Endothelial cell of umbilical vein (primary cell): ENCODE measurements at regions not wholly inside any gene's neighbourhood (a gene's known extent, or its start where the extent isn't known, plus 50 kb on each side); places are given as distances from the start of the nearest gene placed in this dataset.

Experiments used
- BruUV-seq: library from RNA; stranded (reverse); fragments of 400-500 nt; replicated peaks from 2 replicates; lab custom pipeline; 2021; lab: Mats Ljungman, UMichigan
- CTCF ChIA-PET: fragments of 300-600, 350-600 bp; sonication (Branson Sonifier 250); formaldehyde crosslinking; loops from one replicate; lab custom pipeline; 2021; ENCODE audit warnings: antibody characterized with exemption, inconsistent platforms; lab: Charles Lee
- POLR2A ChIA-PET: fragments of 300-600, 350-600 bp; sonication (Branson Sonifier 250); formaldehyde crosslinking; loops from one replicate; lab custom pipeline; 2021; ENCODE audit warnings: antibody characterized with exemption, inconsistent platforms; lab: Charles Lee
- DNase-seq: peaks from one replicate; pipeline ENCODE4 v3.0.0-alpha.2; 2011; ENCODE audit warnings: low read depth, low spot score
- FAIRE-seq: peaks from 2 replicates; lab custom pipeline; 2011; peaks lifted over from hg19 to GRCh38; lab: Jason Lieb, UNC
- H2AFZ ChIP-seq: 2 replicates; pipeline ENCODE4 v1.6.0; 2012; ENCODE audit warnings: low read depth, low read length, control low read depth, inconsistent platforms
- H3K27ac ChIP-seq: 2 replicates; pipeline ENCODE4 v1.5.1; 2011; ENCODE audit warnings: low read depth, mild to moderate bottlenecking, control low read depth, low read length, moderate library complexity; ENCODE audit not compliant: insufficient read depth
- H3K27me3 ChIP-seq, 2 experiments: 2 replicates each; pipeline versions ENCODE4 v1.6.0 to v1.6.1; 2011; ENCODE audit warnings: low read length in 2 of 2, mixed read lengths in 1 of 2; ENCODE audit not compliant: control insufficient read depth in 2 of 2, insufficient read depth in 2 of 2
- H3K36me3 ChIP-seq, 2 experiments: 2 replicates in 1 of 2; 3 replicates in 1 of 2; pipeline ENCODE4 v1.5.1; 2011; ENCODE audit warnings: low read length in 2 of 2, mild to moderate bottlenecking in 1 of 2, moderate library complexity in 1 of 2; ENCODE audit not compliant: control insufficient read depth in 2 of 2, insufficient read depth in 2 of 2; ENCODE audit errors: extremely low read depth in 1 of 2
- H3K4me1 ChIP-seq: 3 replicates; pipeline ENCODE4 v1.5.1; 2011; ENCODE audit warnings: mild to moderate bottlenecking, low read length; ENCODE audit not compliant: control insufficient read depth, insufficient read depth; ENCODE audit errors: extremely low read depth
- H3K4me2 ChIP-seq: 2 replicates; pipeline ENCODE4 v1.6.1; 2011; ENCODE audit warnings: low read length, control low read depth, mixed read lengths; ENCODE audit not compliant: insufficient read depth
- H3K4me3 ChIP-seq, 3 experiments: fragments of 200-600 bp in 1 of 3; sonication (generic), shearing (Covaris generic) in 1 of 3; replicated peaks in 1 of 3; 2 replicates each; pipeline ENCODE4 v1.5.1; 2011 to 2016; ENCODE audit warnings: control low read depth in 3 of 3, low read length in 3 of 3, mild to moderate bottlenecking in 2 of 3, inconsistent platforms in 1 of 3, low read depth in 1 of 3, moderate library complexity in 1 of 3; ENCODE audit not compliant: insufficient read depth in 1 of 3
- H3K79me2 ChIP-seq: 2 replicates; pipeline ENCODE4 v1.6.0; 2012; ENCODE audit warnings: low read length, inconsistent platforms; ENCODE audit not compliant: control insufficient read depth, insufficient read depth
- H3K9ac ChIP-seq: replicated peaks from 2 replicates; pipeline ENCODE3; 2011; ENCODE audit warnings: low read length, control low read depth; ENCODE audit not compliant: insufficient read depth; ENCODE audit errors: extremely low read depth
- H3K9me1 ChIP-seq: replicated peaks from 3 replicates; pipeline ENCODE4 v1.6.0; 2011; ENCODE audit warnings: mild to moderate bottlenecking, low read length; ENCODE audit not compliant: control insufficient read depth, insufficient read depth; ENCODE audit errors: extremely low read depth
- H3K9me3 ChIP-seq: replicated peaks from 2 replicates; pipeline ENCODE4 v1.5.1; 2012; ENCODE audit warnings: low read length, inconsistent platforms; ENCODE audit not compliant: control insufficient read depth, insufficient read depth
- H4K20me1 ChIP-seq: replicated peaks from 2 replicates; pipeline ENCODE3; 2011; ENCODE audit warnings: mild to moderate bottlenecking, low read length; ENCODE audit not compliant: control insufficient read depth, insufficient read depth; ENCODE audit errors: extremely low read depth
- CTCF ChIP-seq, 2 donors: IDR thresholded peaks; 1 replicate in 1 of 2; 2 replicates in 1 of 2; pipeline ENCODE4 v1.5.1; 2011; ENCODE audit warnings: low read length in 2 of 2, mild to moderate bottlenecking in 2 of 2, moderate library complexity in 2 of 2, control low read depth in 1 of 2, inconsistent platforms in 1 of 2, low read depth in 1 of 2; ENCODE audit not compliant: insufficient read depth in 1 of 2; ENCODE audit errors: extremely low read depth in 1 of 2
- EZH2 ChIP-seq: IDR thresholded peaks from 2 replicates; pipeline ENCODE4 v1.6.1; 2012; ENCODE audit warnings: borderline replicate concordance, low read depth, mild to moderate bottlenecking, moderate library complexity, low read length, inconsistent platforms; ENCODE audit not compliant: severe bottlenecking
- FOS ChIP-seq: IDR thresholded peaks from 2 replicates; pipeline ENCODE4 v1.6.1; 2011; ENCODE audit warnings: mild to moderate bottlenecking, low read length, moderate library complexity, borderline replicate concordance; ENCODE audit not compliant: insufficient read depth
- GATA2 ChIP-seq: IDR thresholded peaks from 2 replicates; pipeline ENCODE4 v1.7.0; 2011; ENCODE audit warnings: low read depth, mild to moderate bottlenecking, moderate library complexity, mixed read lengths, low read length; ENCODE audit not compliant: insufficient read length, insufficient read depth
- JUN ChIP-seq: IDR thresholded peaks from 2 replicates; pipeline ENCODE4 v1.6.1; 2011; ENCODE audit warnings: borderline replicate concordance, low read depth; ENCODE audit not compliant: insufficient read length, insufficient read depth
- MYC ChIP-seq: IDR thresholded peaks from one replicate; pipeline ENCODE4 v1.6.1; 2011; ENCODE audit warnings: mild to moderate bottlenecking, low read depth, low read length
- POLR2A ChIP-seq: IDR thresholded peaks from 2 replicates; pipeline ENCODE4 v1.6.1; 2012; ENCODE audit warnings: low read depth, mild to moderate bottlenecking, control low read depth, low read length
- POLR2AphosphoS5 ChIP-seq: IDR thresholded peaks from 2 replicates; pipeline ENCODE4 v1.6.1; 2012; ENCODE audit warnings: low read depth, mild to moderate bottlenecking, control low read depth, low read length, moderate library complexity; ENCODE audit not compliant: insufficient read depth
- dilution Hi-C: fragments of 300-500 bp; cut with MboI; formaldehyde crosslinking; loops from one replicate; pipeline ENCODE4 v1.15.0; 2019; ENCODE audit warnings: low sequenced_read_pairs; ENCODE audit not compliant: extremely low pct_ligation_motif_present
- intact Hi-C: fragments of 100-400 bp; cut with micrococcal nuclease; formaldehyde crosslinking; loops from one replicate; pipeline ENCODE4 v1.10.0; 2022
- TF ChIP-seq, protein P1 (sequence below): IDR thresholded peaks from 2 replicates; pipeline ENCODE4 v1.6.1; 2011; ENCODE audit not compliant: insufficient read depth, insufficient read length

DNA sequence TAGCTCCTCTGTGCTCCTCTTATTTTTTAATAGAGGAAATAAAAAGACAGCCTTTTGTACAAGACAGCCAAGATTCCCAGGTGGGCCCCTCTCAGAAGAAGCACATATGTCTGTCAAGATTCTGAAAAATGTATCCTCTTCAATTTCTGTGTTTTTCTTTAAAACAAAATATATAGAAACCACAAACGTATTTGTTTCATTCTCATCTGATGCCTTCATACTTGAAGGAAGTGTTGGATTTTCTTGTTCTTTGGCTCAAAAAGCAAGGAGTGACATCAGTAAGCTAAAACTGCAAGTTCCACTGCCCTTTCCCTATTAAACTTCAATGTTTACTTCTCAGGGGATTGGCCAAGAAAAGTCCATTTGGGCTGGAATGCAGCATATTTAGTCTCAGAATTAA, 193.8 kb upstream of the OSR1 start:
- no peaks in the 10 kb centered on the region for H3K36me3 ChIP-seq
- no peak for FAIRE-seq
- no peak overlapping the region for H3K4me2 ChIP-seq
- ChIA-PET POLR2A (no interaction called here), CTCF (no interaction called here)
- H3K27me3 ChIP-seq = peaks cover 0 to 2% of the 10 kb centered on the region in 2 experiments
- no peaks in the 10 kb centered on the region for H3K9me3 ChIP-seq
- no peak for DNase-seq
- H3K79me2 ChIP-seq = no peaks in the 10 kb centered on the region
- H3K9ac ChIP-seq = no peak overlapping the region
- H4K20me1 ChIP-seq = no peaks in the 10 kb centered on the region
- no TSS peak for BruUV-seq
- no peaks in the 10 kb centered on the region for H3K4me1 ChIP-seq
- H3K9me1 ChIP-seq = no peaks in the 10 kb centered on the region
- dilution Hi-C loops (no loop called here), intact Hi-C loops (no loop called here)
- H2AFZ ChIP-seq = no peak overlapping the region
- H3K27ac ChIP-seq = no peak overlapping the region
- no peak overlapping the region for H3K4me3 ChIP-seq
- TF ChIP-seq EZH2 (no peak), MYC (no peak), GATA2 (no peak)
- TF ChIP-seq, protein P1, sequence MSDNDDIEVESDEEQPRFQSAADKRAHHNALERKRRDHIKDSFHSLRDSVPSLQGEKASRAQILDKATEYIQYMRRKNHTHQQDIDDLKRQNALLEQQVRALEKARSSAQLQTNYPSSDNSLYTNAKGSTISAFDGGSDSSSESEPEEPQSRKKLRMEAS = no peak

DNA sequence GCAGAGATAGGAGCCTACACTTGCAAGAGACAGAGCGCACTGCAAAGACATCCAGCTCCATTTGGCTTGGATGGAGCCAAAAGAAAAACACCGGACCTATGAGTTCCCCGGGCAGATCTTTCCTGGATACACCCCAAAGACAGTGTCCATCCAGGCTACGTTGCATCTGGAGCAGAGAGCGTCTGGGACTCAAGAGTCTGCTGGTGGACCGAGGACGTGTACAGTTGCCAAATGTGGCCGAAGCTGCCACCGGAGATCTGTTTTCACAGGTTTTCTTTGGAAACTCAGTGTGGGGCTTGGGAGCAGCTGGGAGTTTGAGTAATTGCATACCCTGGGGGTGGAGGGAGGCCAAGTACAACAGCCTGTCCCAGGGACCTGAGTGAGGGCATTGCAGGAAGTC, 192.3 kb upstream of the OSR1 start:
- H3K9me1 ChIP-seq = no peaks in the 10 kb centered on the region
- no peaks in the 10 kb centered on the region for H3K9me3 ChIP-seq
- ChIA-PET POLR2A (no interaction called here), CTCF (no interaction called here)
- intact Hi-C loops = no loop called here
- H3K4me3 ChIP-seq = no peak overlapping the region
- H3K79me2 ChIP-seq = no peaks in the 10 kb centered on the region
- TF ChIP-seq POLR2A = no peak
- TF ChIP-seq POLR2AphosphoS5 = no peak
- no peak for TF ChIP-seq MYC
- no peak for TF ChIP-seq FOS
- TF ChIP-seq EZH2 = no peak
- TF ChIP-seq GATA2 = no peak
- TF ChIP-seq, protein P1 = no peak
- no peak for TF ChIP-seq CTCF (IDR thresholded peaks at IDR 0.05; ENCODE audit: extremely low read depth in 1 of 2, insufficient read depth in 1 of 2, low read depth in 1 of 2, low read length in 2 of 2)
- TF ChIP-seq JUN = no peak
- no peaks in the 10 kb centered on the region for H3K36me3 ChIP-seq
- H3K4me2 ChIP-seq = no peak overlapping the region
- no peak overlapping the region for H3K27ac ChIP-seq
- H2AFZ ChIP-seq = no peak overlapping the region
- no peak overlapping the region for H3K9ac ChIP-seq
- no peak for DNase-seq
- dilution Hi-C loops = no loop called here
- H4K20me1 ChIP-seq = no peaks in the 10 kb centered on the region
- no peak for FAIRE-seq
- no TSS peak for BruUV-seq
- peaks cover 0 to 2% of the 10 kb centered on the region in 2 experiments for H3K27me3 ChIP-seq
- no peaks in the 10 kb centered on the region for H3K4me1 ChIP-seq
